ENCODE measurements at regions not wholly inside any gene's neighbourhood (a gene's known extent, or its start where the extent isn't known, plus 50 kb on each side); places are given as distances from the start of the nearest gene placed in this dataset.

- no peaks in the 10 kb centered on the region for H3K9me3 Mint-ChIP-seq (ENCODE audit: insufficient read depth)
- CTCF ChIA-PET, result no interaction called here
- Histone ChIP-seq H3K27me3 (replicated peaks in 1 of 4; ENCODE audit: control extremely low read depth in 1 of 4, control insufficient read depth in 3 of 4, insufficient read depth in 4 of 4, low read length in 3 of 4) (no peaks in the 10 kb centered on the region), H3K4me2 (replicated peaks; ENCODE audit: low read depth, low read length, poor library complexity, severe bottlenecking) (no peak overlapping the region), H3K79me2 (ENCODE audit: control insufficient read depth, insufficient read depth, low read length) (no peaks in the 10 kb centered on the region), H3K4me3 (ENCODE audit: control extremely low read depth in 1 of 5, extremely low read depth in 1 of 5, insufficient read depth in 1 of 5, low read depth in 2 of 5, low read length in 4 of 5) (no peak overlapping the region), H2AFZ (ENCODE audit: insufficient read depth, low read depth, low read length, poor library complexity, severe bottlenecking) (no peak overlapping the region), H3K27ac (ENCODE audit: low read length in 2 of 2) (no peak overlapping the region), H3K9me3 (ENCODE audit: control extremely low read depth in 1 of 3, control insufficient read depth in 2 of 3, insufficient read depth in 1 of 3, low read length in 2 of 3) (peaks cover 0 to 4% (median 2%) of the 10 kb centered on the region in 3 donors), H3K36me3 (replicated peaks in 1 of 2; ENCODE audit: control extremely low read depth in 1 of 2, control insufficient read depth in 1 of 2, extremely low read depth in 1 of 2, insufficient read depth in 2 of 2, low read length in 1 of 2) (no peaks in the 10 kb centered on the region), H4K20me1 (ENCODE audit: control insufficient read depth, insufficient read depth, low read length, poor library complexity, severe bottlenecking) (no peaks in the 10 kb centered on the region), H3K4me1 (ENCODE audit: control insufficient read depth in 2 of 2, insufficient read depth in 2 of 2, low read length in 2 of 2) (no peaks in the 10 kb centered on the region), H3K9ac (ENCODE audit: low read length) (no peak overlapping the region)
- no peaks in the 10 kb centered on the region for H3K4me1 Mint-ChIP-seq
- WGBS (ENCODE audit: insufficient coverage), result no CpG with 5 or more reads among the region's 2 CpGs
- DNase-seq (no peak), ATAC-seq (ENCODE audit: low read depth) (no peak)
- intact Hi-C loops (cut with micrococcal nuclease), result no loop called here
- H3K27ac Mint-ChIP-seq, result no peak overlapping the region
- no peak for TF ChIP-seq EZH2 (IDR thresholded peaks at IDR 0.05; ENCODE audit: borderline replicate concordance, insufficient read depth, low read depth, low read length, poor library complexity, severe bottlenecking)
- TF ChIP-seq, protein P1, sequence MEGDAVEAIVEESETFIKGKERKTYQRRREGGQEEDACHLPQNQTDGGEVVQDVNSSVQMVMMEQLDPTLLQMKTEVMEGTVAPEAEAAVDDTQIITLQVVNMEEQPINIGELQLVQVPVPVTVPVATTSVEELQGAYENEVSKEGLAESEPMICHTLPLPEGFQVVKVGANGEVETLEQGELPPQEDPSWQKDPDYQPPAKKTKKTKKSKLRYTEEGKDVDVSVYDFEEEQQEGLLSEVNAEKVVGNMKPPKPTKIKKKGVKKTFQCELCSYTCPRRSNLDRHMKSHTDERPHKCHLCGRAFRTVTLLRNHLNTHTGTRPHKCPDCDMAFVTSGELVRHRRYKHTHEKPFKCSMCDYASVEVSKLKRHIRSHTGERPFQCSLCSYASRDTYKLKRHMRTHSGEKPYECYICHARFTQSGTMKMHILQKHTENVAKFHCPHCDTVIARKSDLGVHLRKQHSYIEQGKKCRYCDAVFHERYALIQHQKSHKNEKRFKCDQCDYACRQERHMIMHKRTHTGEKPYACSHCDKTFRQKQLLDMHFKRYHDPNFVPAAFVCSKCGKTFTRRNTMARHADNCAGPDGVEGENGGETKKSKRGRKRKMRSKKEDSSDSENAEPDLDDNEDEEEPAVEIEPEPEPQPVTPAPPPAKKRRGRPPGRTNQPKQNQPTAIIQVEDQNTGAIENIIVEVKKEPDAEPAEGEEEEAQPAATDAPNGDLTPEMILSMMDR (IDR thresholded peaks at IDR 0.05), result no peak
- POLR2A ChIA-PET, result no interaction called here
- no peak overlapping the region for H3K4me3 Mint-ChIP-seq
- H3K27me3 Mint-ChIP-seq, result no peaks in the 10 kb centered on the region
These were observed 791.7 kb upstream of the EPHA6 start for GRCh38 chr3:96022676-96023075.

- no peaks in the 10 kb centered on the region for H3K36me3 ChIP-seq (replicated peaks in 1 of 2; ENCODE audit: control extremely low read depth in 1 of 2, control insufficient read depth in 1 of 2, extremely low read depth in 1 of 2, insufficient read depth in 2 of 2, low read length in 1 of 2)
- H2AFZ ChIP-seq (ENCODE audit: insufficient read depth, low read depth, low read length, poor library complexity, severe bottlenecking), result no peak overlapping the region
- H3K4me1 Mint-ChIP-seq, result no peaks in the 10 kb centered on the region
- no peak overlapping the region for H3K4me3 Mint-ChIP-seq
- H3K27ac ChIP-seq (ENCODE audit: low read length in 2 of 2), result no peak overlapping the region
- H3K4me1 ChIP-seq (ENCODE audit: control insufficient read depth in 2 of 2, insufficient read depth in 2 of 2, low read length in 2 of 2), result no peaks in the 10 kb centered on the region
- ChIA-PET CTCF (no interaction called here), POLR2A (no interaction called here)
- no peak overlapping the region for H3K27ac Mint-ChIP-seq
- no CpG with 5 or more reads among the region's 2 CpGs for WGBS (ENCODE audit: insufficient coverage)
- no peaks in the 10 kb centered on the region for H4K20me1 ChIP-seq (ENCODE audit: control insufficient read depth, insufficient read depth, low read length, poor library complexity, severe bottlenecking)
- intact Hi-C loops (cut with micrococcal nuclease), result no loop called here
- H3K9me3 Mint-ChIP-seq (ENCODE audit: insufficient read depth), result no peaks in the 10 kb centered on the region
- DNase-seq (no peak), ATAC-seq (ENCODE audit: low read depth) (no peak)
- H3K4me3 ChIP-seq (ENCODE audit: control extremely low read depth in 1 of 5, extremely low read depth in 1 of 5, insufficient read depth in 1 of 5, low read depth in 2 of 5, low read length in 4 of 5), result no peak overlapping the region
- H3K9ac ChIP-seq (ENCODE audit: low read length), result no peak overlapping the region
- H3K27me3 Mint-ChIP-seq, result no peaks in the 10 kb centered on the region
- H3K9me3 ChIP-seq (ENCODE audit: control extremely low read depth in 1 of 3, control insufficient read depth in 2 of 3, insufficient read depth in 1 of 3, low read length in 2 of 3), result peaks cover 0 to 4% (median 1%) of the 10 kb centered on the region in 3 donors
- H3K79me2 ChIP-seq (ENCODE audit: control insufficient read depth, insufficient read depth, low read length), result no peaks in the 10 kb centered on the region
- H3K4me2 ChIP-seq (replicated peaks; ENCODE audit: low read depth, low read length, poor library complexity, severe bottlenecking), result no peak overlapping the region
- no peaks in the 10 kb centered on the region for H3K27me3 ChIP-seq (replicated peaks in 1 of 4; ENCODE audit: control extremely low read depth in 1 of 4, control insufficient read depth in 3 of 4, insufficient read depth in 4 of 4, low read length in 3 of 4)
- TF ChIP-seq, protein P1 (IDR thresholded peaks at IDR 0.05), result no peak
- no peak for TF ChIP-seq EZH2 (IDR thresholded peaks at IDR 0.05; ENCODE audit: borderline replicate concordance, insufficient read depth, low read depth, low read length, poor library complexity, severe bottlenecking)
These were observed 786.7 kb upstream of the EPHA6 start for GRCh38 chr3:96027718-96028117.

Measured in B cell (primary cell).